H1 (cell line): ENCODE measurements at regions not wholly inside any gene's neighbourhood (a gene's known extent, or its start where the extent isn't known, plus 50 kb on each side); places are given as distances from the start of the nearest gene placed in this dataset.

Source experiments
- CTCF ChIA-PET: fragments of 300-600 bp; sonication (Branson Sonifier 250); formaldehyde crosslinking; loops from one replicate; lab custom pipeline; 2021; ENCODE audit not compliant: partially characterized antibody; lab: Charles Lee
- POLR2A ChIA-PET: fragments of 300-600 bp; sonication (Branson Sonifier 250); formaldehyde crosslinking; loops from one replicate; lab custom pipeline; 2021; ENCODE audit warnings: inconsistent platforms; ENCODE audit not compliant: partially characterized antibody; lab: Charles Lee
- DNase-seq, 2 experiments: peaks; one replicate each; pipeline versions ENCODE4 v3.0.0 to v3.0.0-alpha.2; 2010 to 2022; ENCODE audit warnings: low spot score in 2 of 2, low read depth in 1 of 2, mixed read lengths in 1 of 2
- FAIRE-seq: peaks from 2 replicates; lab custom pipeline; 2011; peaks lifted over from hg19 to GRCh38; lab: Jason Lieb, UNC
- H2AFZ ChIP-seq: 2 replicates; pipeline ENCODE4 v1.8.1; 2012; ENCODE audit warnings: low read length, inconsistent platforms
- H2AK5ac ChIP-seq: 2 replicates; pipeline ENCODE4 v1.6.1; 2013; ENCODE audit warnings: low read depth, low read length
- H2BK120ac ChIP-seq: replicated peaks from 2 replicates; pipeline ENCODE3; 2013; ENCODE audit warnings: low read depth, low read length, inconsistent platforms
- H2BK12ac ChIP-seq: 2 replicates; pipeline ENCODE4 v1.6.1; 2013; ENCODE audit warnings: low read depth, low read length
- H2BK15ac ChIP-seq: 2 replicates; pipeline ENCODE4 v1.6.1; 2013; ENCODE audit warnings: low read length
- H2BK20ac ChIP-seq: 2 replicates; pipeline ENCODE4 v1.6.1; 2013; ENCODE audit warnings: low read length
- H2BK5ac ChIP-seq: 2 replicates; pipeline ENCODE4 v1.6.1; 2013; ENCODE audit warnings: low read depth, low read length
- H3K14ac ChIP-seq: 2 replicates; pipeline ENCODE4 v1.6.1; 2013; ENCODE audit warnings: inconsistent platforms; ENCODE audit not compliant: insufficient read length
- H3K18ac ChIP-seq: 2 replicates; pipeline ENCODE4 v1.6.1; 2013; ENCODE audit warnings: low read length; ENCODE audit errors: extremely low read depth
- H3K23ac ChIP-seq: 2 replicates; pipeline ENCODE4 v1.6.1; 2013; ENCODE audit warnings: inconsistent platforms; ENCODE audit not compliant: insufficient read length
- H3K23me2 ChIP-seq: 2 replicates; pipeline ENCODE4 v1.6.1; 2013; ENCODE audit warnings: low read depth, low read length
- H3K27ac ChIP-seq: 2 replicates; pipeline ENCODE4 v1.6.1; 2011; ENCODE audit warnings: low read depth, low read length, inconsistent platforms
- H3K27me3 ChIP-seq, 4 experiments: replicated peaks in 1 of 4; 1 replicate in 1 of 4; 2 replicates in 3 of 4; pipeline versions ENCODE4 v1.6.1 to v1.8.1; 2011 to 2013; ENCODE audit warnings: low read length in 3 of 4, mild to moderate bottlenecking in 3 of 4, inconsistent platforms in 2 of 4, mixed read lengths in 2 of 4, moderate library complexity in 1 of 4; ENCODE audit not compliant: control insufficient read depth in 3 of 4, insufficient read depth in 3 of 4; ENCODE audit errors: extremely low read depth in 1 of 4
- H3K36me3 ChIP-seq, 4 experiments: 2 replicates each; pipeline versions ENCODE4 v1.6.1 to v1.8.1; 2011 to 2013; ENCODE audit warnings: mild to moderate bottlenecking in 4 of 4, low read length in 3 of 4, moderate library complexity in 2 of 4, control low read depth in 1 of 4, inconsistent platforms in 1 of 4; ENCODE audit not compliant: insufficient read depth in 4 of 4, control insufficient read depth in 2 of 4
- H3K4ac ChIP-seq: replicated peaks from 2 replicates; pipeline ENCODE3; 2013; ENCODE audit warnings: low read length, low read depth, mixed read lengths, inconsistent platforms; ENCODE audit not compliant: insufficient read length
- H3K4me1 ChIP-seq, 4 experiments: replicated peaks in 1 of 4; 1 replicate in 1 of 4; 2 replicates in 3 of 4; pipeline versions ENCODE4 v1.6.1 to v1.8.1; 2011 to 2013; ENCODE audit warnings: low read length in 3 of 4, inconsistent platforms in 2 of 4, mixed read lengths in 1 of 4; ENCODE audit not compliant: insufficient read depth in 4 of 4, control insufficient read depth in 3 of 4
- H3K4me2 ChIP-seq, 2 experiments: 2 replicates each; pipeline versions ENCODE4 v1.6.1 to v1.8.1; 2011 to 2013; ENCODE audit warnings: low read depth in 2 of 2, low read length in 2 of 2, control low read depth in 1 of 2, inconsistent platforms in 1 of 2, mild to moderate bottlenecking in 1 of 2; ENCODE audit not compliant: insufficient read depth in 1 of 2
- H3K4me3 ChIP-seq, 4 experiments: fragments of 200-600, 300-600 bp in 1 of 4; sonication (generic), shearing (Covaris generic), sonication (Bioruptor Twin) in 1 of 4; 2 replicates each; pipeline versions ENCODE4 v1.5.1 to v1.8.1; 2011 to 2016; ENCODE audit warnings: low read length in 4 of 4, low read depth in 3 of 4, control low read depth in 2 of 4, inconsistent platforms in 2 of 4, mild to moderate bottlenecking in 2 of 4, mixed read lengths in 1 of 4, moderate library complexity in 1 of 4; ENCODE audit not compliant: insufficient read depth in 2 of 4; ENCODE audit errors: extremely low read depth in 1 of 4
- H3K56ac ChIP-seq: replicated peaks from 2 replicates; pipeline ENCODE3; 2013; ENCODE audit warnings: low read depth, mild to moderate bottlenecking, mixed read lengths, low read length, inconsistent platforms; ENCODE audit not compliant: insufficient read length
- H3K79me1 ChIP-seq: 2 replicates; pipeline ENCODE4 v1.6.1; 2013; ENCODE audit warnings: low read depth, low read length, control low read depth
- H3K79me2 ChIP-seq, 2 experiments: 2 replicates each; pipeline versions ENCODE4 v1.6.1 to v1.8.1; 2012 to 2013; ENCODE audit warnings: low read length in 2 of 2, mild to moderate bottlenecking in 2 of 2, inconsistent platforms in 1 of 2; ENCODE audit not compliant: insufficient read depth in 2 of 2, control insufficient read depth in 1 of 2
- H3K9ac ChIP-seq, 4 experiments: replicated peaks in 1 of 4; 1 replicate in 1 of 4; 2 replicates in 3 of 4; pipeline versions ENCODE4 v1.6.1 to v1.8.1; 2011 to 2013; ENCODE audit warnings: low read depth in 3 of 4, low read length in 3 of 4, control low read depth in 2 of 4, mild to moderate bottlenecking in 2 of 4, moderate library complexity in 2 of 4, inconsistent platforms in 1 of 4; ENCODE audit errors: extremely low read depth in 1 of 4
- H3K9me3 ChIP-seq, 2 experiments: 2 replicates each; pipeline versions ENCODE4 v1.6.1 to v1.8.1; 2012 to 2013; ENCODE audit warnings: mild to moderate bottlenecking in 2 of 2, moderate library complexity in 2 of 2, control low read depth in 1 of 2, inconsistent platforms in 1 of 2, low read depth in 1 of 2, low read length in 1 of 2, mixed read lengths in 1 of 2; ENCODE audit not compliant: insufficient read depth in 2 of 2
- H4K20me1 ChIP-seq, 2 experiments: replicated peaks in 1 of 2; 2 replicates each; pipeline versions ENCODE3 to v1.8.1; 2011 to 2013; ENCODE audit warnings: inconsistent platforms in 2 of 2, low read length in 2 of 2, mild to moderate bottlenecking in 1 of 2; ENCODE audit not compliant: insufficient read depth in 2 of 2, control insufficient read depth in 1 of 2
- H4K5ac ChIP-seq: 2 replicates; pipeline ENCODE4 v1.6.1; 2013; ENCODE audit warnings: low read length, low read depth, mixed read lengths, inconsistent platforms; ENCODE audit not compliant: insufficient read length
- H4K8ac ChIP-seq: 2 replicates; pipeline ENCODE4 v1.8.0; 2013; ENCODE audit warnings: mild to moderate bottlenecking, moderate library complexity, low read length, inconsistent platforms; ENCODE audit not compliant: insufficient read depth; ENCODE audit errors: extremely low read depth
- H4K91ac ChIP-seq: replicated peaks from 2 replicates; pipeline ENCODE3; 2013; ENCODE audit warnings: low read length, mixed read lengths, inconsistent platforms; ENCODE audit not compliant: insufficient read length
- BACH1 ChIP-seq: IDR thresholded peaks from 2 replicates; pipeline ENCODE4 v1.6.1; 2012; ENCODE audit warnings: low read length, improper control_type of control experiment
- CREB1 ChIP-seq: IDR thresholded peaks from 2 replicates; pipeline ENCODE4 v1.6.1; 2012; ENCODE audit warnings: inconsistent platforms
- EZH2 ChIP-seq: fragments of 200-600 bp; sonication (generic); IDR thresholded peaks from 2 replicates; pipeline ENCODE4 v1.7.1; 2012; ENCODE audit warnings: low read depth, mild to moderate bottlenecking, moderate library complexity, low read length, inconsistent platforms; ENCODE audit not compliant: severe bottlenecking
- RXRA ChIP-seq: IDR thresholded peaks from 2 replicates; pipeline ENCODE4 v1.6.1; 2011; ENCODE audit warnings: low read depth, mild to moderate bottlenecking, low read length, moderate library complexity; ENCODE audit not compliant: insufficient read depth
- SP4 ChIP-seq: IDR thresholded peaks from 2 replicates; pipeline ENCODE4 v1.6.1; 2012; ENCODE audit warnings: low read length, inconsistent platforms
- WGBS, 2 experiments: shearing (Covaris generic) in 1 of 2; methylation state at CpG; one replicate each; pipeline versions ENCODE4 v1.1.6 to v1.1.7; 2013 to 2015; ENCODE audit warnings: low lambda C conversion rate in 2 of 2, mixed read lengths in 2 of 2, inconsistent platforms in 1 of 2, low coverage in 1 of 2, missing lambda C conversion rate in 1 of 2; ENCODE audit not compliant: insufficient replicate concordance in 2 of 2, insufficient coverage in 1 of 2, insufficient read length in 1 of 2; ENCODE audit errors: extremely low coverage in 1 of 2, missing lambda C conversion rate in 1 of 2; 5-methylcytosine and 5-hydroxymethylcytosine counted together

DNA sequence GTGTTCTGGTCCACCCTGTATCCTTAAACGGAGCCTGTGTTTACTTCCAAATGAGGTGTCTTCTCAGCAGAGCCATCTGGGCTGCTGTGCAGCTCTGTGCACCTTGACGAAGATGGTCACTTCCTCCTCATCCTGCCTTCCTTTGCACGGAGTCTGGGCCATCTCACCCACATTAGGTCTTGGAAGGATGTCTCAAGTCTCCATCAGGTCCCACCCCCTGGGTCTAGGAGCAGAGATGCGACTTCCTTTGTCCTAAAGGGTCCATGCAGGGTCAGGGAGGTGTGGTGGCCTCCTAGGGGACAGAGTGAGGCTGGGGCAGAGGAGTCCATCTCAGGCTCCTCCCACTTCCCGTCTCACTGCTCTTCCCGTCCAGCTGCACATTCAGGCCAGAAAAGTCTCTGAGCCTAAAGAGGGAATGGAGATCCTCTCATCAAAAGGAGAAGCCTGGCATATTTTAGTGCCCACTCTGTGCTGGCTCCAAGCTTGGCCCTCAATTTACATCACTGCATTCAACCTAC is 209.2 kb downstream of the MATN1 start:
- H2AK5ac ChIP-seq = no peak overlapping the region
- H4K20me1 ChIP-seq = no peaks in the 10 kb centered on the region
- H3K36me3 ChIP-seq = no peaks in the 10 kb centered on the region
- no peak overlapping the region for H3K27ac ChIP-seq
- 76% methylated on average over 6 of the region's 6 CpGs; no CpG with 5 or more reads in 1 of the 2 experiments for WGBS, 2 experiments
- TF ChIP-seq CREB1 (no peak), SP4 (no peak), EZH2 (no peak), RXRA (no peak), BACH1 (no peak)
- H4K91ac ChIP-seq = no peak overlapping the region
- H2BK20ac ChIP-seq = no peak overlapping the region
- H3K79me2 ChIP-seq = no peaks in the 10 kb centered on the region
- H2BK15ac ChIP-seq = no peak overlapping the region
- FAIRE-seq = no peak
- no peak overlapping the region for H3K18ac ChIP-seq
- no peak overlapping the region for H4K8ac ChIP-seq
- no peak overlapping the region for H3K23ac ChIP-seq
- H3K4ac ChIP-seq = no peak overlapping the region
- H3K79me1 ChIP-seq = no peaks in the 10 kb centered on the region
- H3K4me3 ChIP-seq = no peak overlapping the region
- H3K23me2 ChIP-seq = no peaks in the 10 kb centered on the region; the same call in 1 of the 2 replicates
- H2AFZ ChIP-seq = peak overlapping the region; percentile 56
- ChIA-PET CTCF (interaction anchor here (1.1 to 1.3 kb wide), 2 partner anchors 11 to 193 kb away, joined by 3 to 4 read pairs; no protein-coding TSS in a partner anchor), POLR2A (no interaction called here)
- no peak overlapping the region for H2BK12ac ChIP-seq
- H3K9ac ChIP-seq = no peak overlapping the region
- H3K9me3 ChIP-seq = no peaks in the 10 kb centered on the region
- no peak overlapping the region for H3K14ac ChIP-seq
- no peak overlapping the region for H2BK120ac ChIP-seq
- peaks cover 3 to 13% (median 8%) of the 10 kb centered on the region in 4 experiments; a peak in 5 of 7 replicates for H3K4me1 ChIP-seq
- no peak overlapping the region for H3K56ac ChIP-seq
- H3K27me3 ChIP-seq = no peaks in the 10 kb centered on the region
- H4K5ac ChIP-seq = no peak overlapping the region
- DNase-seq = peak in 1 of 2 experiments; percentile 28
- H2BK5ac ChIP-seq = no peak overlapping the region
- H3K4me2 ChIP-seq = no peak overlapping the region
